ENCODE measurements at regions not wholly inside any gene's neighbourhood (a gene's known extent, or its start where the extent isn't known, plus 50 kb on each side); places are given as distances from the start of the nearest gene placed in this dataset.

- Histone ChIP-seq H2AFZ (ENCODE audit: insufficient read depth, low read depth, low read length, poor library complexity, severe bottlenecking) (no peak overlapping the region), H3K9me3 (replicated peaks in 1 of 2; ENCODE audit: control insufficient read depth in 1 of 2, insufficient read depth in 1 of 2, low read length in 2 of 2) (peaks cover 4 to 12% of the 10 kb centered on the region in 2 donors), H3K27ac (ENCODE audit: low read depth in 1 of 2, low read length in 2 of 2) (no peak overlapping the region), H3K4me1 (ENCODE audit: control insufficient read depth in 1 of 2, insufficient read depth in 2 of 2, low read length in 2 of 2) (no peaks in the 10 kb centered on the region), H3K4me2 (replicated peaks; ENCODE audit: extremely low read depth, low read length, poor library complexity, severe bottlenecking) (no peak overlapping the region), H3K36me3 (replicated peaks in 1 of 2; ENCODE audit: control insufficient read depth in 1 of 2, insufficient read depth in 2 of 2, low read length in 2 of 2) (no peaks in the 10 kb centered on the region), H3K4me3 (replicated peaks in 1 of 3; ENCODE audit: low read depth in 2 of 3, low read length in 3 of 3) (no peak overlapping the region), H3K9ac (ENCODE audit: insufficient read depth, low read length, poor library complexity, severe bottlenecking) (no peak overlapping the region), H3K79me2 (ENCODE audit: insufficient read depth, low read length) (no peaks in the 10 kb centered on the region), H3K27me3 (ENCODE audit: control insufficient read depth in 2 of 2, insufficient read depth in 2 of 2, low read length in 2 of 2) (no peaks in the 10 kb centered on the region), H4K20me1 (ENCODE audit: insufficient read depth, low read length) (no peaks in the 10 kb centered on the region)
- H3K4me1 Mint-ChIP-seq: no peaks in the 10 kb centered on the region
- DNase-seq: no peak
- intact Hi-C loops (cut with micrococcal nuclease): no loop called here
- no peak overlapping the region for H3K27ac Mint-ChIP-seq
- no peak for TF ChIP-seq CTCF (IDR thresholded peaks at IDR 0.05)
- H3K27me3 Mint-ChIP-seq (ENCODE audit: low read depth in 3 of 3): peaks cover 0 to 1% (median 0%) of the 10 kb centered on the region in 3 donors
- no peaks in the 10 kb centered on the region for H3K36me3 Mint-ChIP-seq
- no peak overlapping the region for H3K4me3 Mint-ChIP-seq
- peaks cover 0 to 18% (median 10%) of the 10 kb centered on the region in 7 donors for H3K9me3 Mint-ChIP-seq
- WGBS (ENCODE audit: insufficient coverage): no CpG with 5 or more reads among the region's 6 CpGs
Measured at GRCh38 chr12:46908936-46909635, 83.3 kb upstream of the SLC38A4 start.

- Mint-ChIP-seq H3K4me3 (no peak overlapping the region), H3K9me3 (peaks cover 0 to 13% (median 8%) of the 10 kb centered on the region in 7 donors), H3K27ac (no peak overlapping the region), H3K36me3 (no peaks in the 10 kb centered on the region), H3K27me3 (ENCODE audit: low read depth in 3 of 3) (peaks cover 0 to 1% (median 0%) of the 10 kb centered on the region in 3 donors), H3K4me1 (no peaks in the 10 kb centered on the region)
- Histone ChIP-seq H3K36me3 (replicated peaks in 1 of 2; ENCODE audit: control insufficient read depth in 1 of 2, insufficient read depth in 2 of 2, low read length in 2 of 2) (no peaks in the 10 kb centered on the region), H3K9me3 (replicated peaks in 1 of 2; ENCODE audit: control insufficient read depth in 1 of 2, insufficient read depth in 1 of 2, low read length in 2 of 2) (peaks cover 4 to 12% of the 10 kb centered on the region in 2 donors), H3K79me2 (ENCODE audit: insufficient read depth, low read length) (no peaks in the 10 kb centered on the region), H3K27ac (ENCODE audit: low read depth in 1 of 2, low read length in 2 of 2) (no peak overlapping the region), H3K4me1 (ENCODE audit: control insufficient read depth in 1 of 2, insufficient read depth in 2 of 2, low read length in 2 of 2) (no peaks in the 10 kb centered on the region), H3K9ac (ENCODE audit: insufficient read depth, low read length, poor library complexity, severe bottlenecking) (no peak overlapping the region), H3K27me3 (ENCODE audit: control insufficient read depth in 2 of 2, insufficient read depth in 2 of 2, low read length in 2 of 2) (no peaks in the 10 kb centered on the region), H4K20me1 (ENCODE audit: insufficient read depth, low read length) (no peaks in the 10 kb centered on the region), H3K4me2 (replicated peaks; ENCODE audit: extremely low read depth, low read length, poor library complexity, severe bottlenecking) (no peak overlapping the region), H2AFZ (ENCODE audit: insufficient read depth, low read depth, low read length, poor library complexity, severe bottlenecking) (no peak overlapping the region), H3K4me3 (replicated peaks in 1 of 3; ENCODE audit: low read depth in 2 of 3, low read length in 3 of 3) (no peak overlapping the region)
- TF ChIP-seq CTCF (IDR thresholded peaks at IDR 0.05): no peak
- intact Hi-C loops (cut with micrococcal nuclease): no loop called here
- WGBS (ENCODE audit: insufficient coverage): no CpG with 5 or more reads among the region's 1 CpG
- DNase-seq: no peak
Measured at GRCh38 chr12:46910830-46911229, 85.0 kb upstream of the SLC38A4 start.

Data from CD14-positive monocyte (primary cell).